Thoracic aorta (tissue), 2 donors: ENCODE measurements at regions not wholly inside any gene's neighbourhood (a gene's known extent, or its start where the extent isn't known, plus 50 kb on each side); places are given as distances from the start of the nearest gene placed in this dataset.
"Not testable (repeated sequence)": the region's sequence is repeated elsewhere in the genome, so short reads cannot be mapped to it uniquely, and the experiment has no call there.

Experiments
- ATAC-seq: fragments of 150-250 bp; one replicate; pipeline ENCODE4 v1.8.0; 2017; ENCODE audit warnings: low read depth; ENCODE audit not compliant: insufficient number of reproducible peaks, low FRiP score
- DNase-seq: peaks from one replicate; pipeline ENCODE4 v3.0.0-alpha.2; 2020; ENCODE audit warnings: low spot score
- H3K27ac ChIP-seq, 2 donors: fragments of 200-600 bp; sonication (generic); 1 replicate in 1 of 2; 2 replicates in 1 of 2; pipeline ENCODE4 v1.5.1; 2016; ENCODE audit warnings: mild to moderate bottlenecking in 2 of 2, moderate library complexity in 2 of 2
- H3K27me3 ChIP-seq: fragments of 200-600 bp; sonication (generic); replicated peaks from 2 replicates; pipeline ENCODE4 v1.6.0; 2016; ENCODE audit warnings: mild to moderate bottlenecking; ENCODE audit not compliant: insufficient read depth
- H3K36me3 ChIP-seq: fragments of 200-600 bp; sonication (generic); one replicate; pipeline ENCODE4 v1.5.1; 2016
- H3K4me1 ChIP-seq, 2 donors: fragments of 200-600 bp; sonication (generic); 1 replicate in 1 of 2; 2 replicates in 1 of 2; pipeline versions ENCODE4 v1.5.1 to v1.6.0; 2016; ENCODE audit warnings: low read depth in 2 of 2, mild to moderate bottlenecking in 1 of 2; ENCODE audit not compliant: control insufficient read depth in 1 of 2
- H3K4me3 ChIP-seq: fragments of 200-600 bp; sonication (generic); 2 replicates; pipeline ENCODE4 v1.5.1; 2016; ENCODE audit warnings: mild to moderate bottlenecking
- H3K9me3 ChIP-seq: fragments of 200-600 bp; sonication (generic); 2 replicates; pipeline ENCODE4 v1.5.1; 2016
- CTCF ChIP-seq: fragments of 200-600 bp; sonication (generic); IDR thresholded peaks from one replicate; pipeline ENCODE4 v1.5.1; 2019; ENCODE audit warnings: antibody characterized with exemption

DNA sequence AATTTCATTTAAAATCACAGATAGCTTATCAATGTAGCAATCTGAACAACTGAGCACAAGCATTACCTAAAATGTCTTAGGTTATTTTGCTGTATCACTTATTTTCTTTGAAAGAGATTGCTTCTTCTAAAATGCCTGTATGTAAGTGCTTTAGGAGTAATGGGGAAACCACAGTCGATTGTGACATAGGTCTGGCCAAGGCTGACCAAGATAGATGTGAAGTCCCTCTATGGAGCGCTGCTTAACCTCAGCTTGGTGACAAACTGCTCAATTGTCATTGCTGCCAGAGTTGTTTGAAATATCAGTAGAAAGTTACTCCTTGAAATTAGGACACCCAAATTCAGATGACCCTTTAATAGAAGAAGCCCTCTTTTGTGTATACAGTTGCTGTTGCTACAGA is 401.9 kb upstream of the NDST4 start:
- H3K36me3 ChIP-seq = no peaks in the 10 kb centered on the region
- DNase-seq (no peak), ATAC-seq (no peak)
- TF ChIP-seq CTCF = no peak
- no peaks in the 10 kb centered on the region for H3K27me3 ChIP-seq
- H3K4me3 ChIP-seq = no peak overlapping the region
- H3K27ac ChIP-seq = no peak overlapping the region
- H3K9me3 ChIP-seq = no peaks in the 10 kb centered on the region
- no peaks in the 10 kb centered on the region for H3K4me1 ChIP-seq

GRCh38 chr4:115514675-115515074 is 401.3 kb upstream of the NDST4 start:
- ATAC-seq (no peak), DNase-seq (no peak)
- Histone ChIP-seq H3K27me3 (no peaks in the 10 kb centered on the region), H3K36me3 (no peaks in the 10 kb centered on the region), H3K4me3 (no peak overlapping the region), H3K27ac (no peak overlapping the region), H3K4me1 (no peaks in the 10 kb centered on the region), H3K9me3 (no peaks in the 10 kb centered on the region)
- no peak for TF ChIP-seq CTCF

- no peaks in the 10 kb centered on the region for H3K4me1 ChIP-seq
- no peaks in the 10 kb centered on the region for H3K9me3 ChIP-seq
- DNase-seq = no peak
- ATAC-seq = no peak
- H3K36me3 ChIP-seq = no peaks in the 10 kb centered on the region
- TF ChIP-seq CTCF = no peak
- no peaks in the 10 kb centered on the region for H3K27me3 ChIP-seq
- H3K27ac ChIP-seq = no peak overlapping the region
- H3K4me3 ChIP-seq = no peak overlapping the region
Observed at GRCh38 chr4:115505326-115505725, 391.9 kb upstream of the NDST4 start.

DNA sequence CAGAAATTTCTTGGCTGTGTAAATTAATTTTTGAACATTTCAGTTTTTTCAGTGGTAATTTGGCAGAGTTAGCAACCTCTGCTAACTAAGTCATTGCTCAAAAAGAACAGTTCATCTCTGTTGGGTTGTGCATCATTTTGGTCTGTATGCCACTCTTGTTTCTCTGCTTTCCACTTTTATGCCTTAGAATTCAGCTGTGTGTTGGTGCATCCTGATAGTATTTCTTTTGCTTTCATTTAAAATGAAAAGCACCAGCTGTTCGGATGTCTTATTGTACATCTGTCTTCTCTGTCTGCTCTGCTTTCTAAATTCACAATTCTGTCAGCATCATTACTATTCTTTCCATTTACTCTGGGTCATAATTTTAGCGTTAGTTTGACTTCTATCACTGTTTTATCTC is 388.2 kb upstream of the NDST4 start:
- DNase-seq = no peak
- Histone ChIP-seq H3K9me3 (no peaks in the 10 kb centered on the region), H3K4me1 (no peaks in the 10 kb centered on the region), H3K36me3 (no peaks in the 10 kb centered on the region), H3K27ac (no peak overlapping the region), H3K4me3 (no peak overlapping the region), H3K27me3 (no peaks in the 10 kb centered on the region)
- TF ChIP-seq CTCF = no peak
- ATAC-seq = no peak

DNA sequence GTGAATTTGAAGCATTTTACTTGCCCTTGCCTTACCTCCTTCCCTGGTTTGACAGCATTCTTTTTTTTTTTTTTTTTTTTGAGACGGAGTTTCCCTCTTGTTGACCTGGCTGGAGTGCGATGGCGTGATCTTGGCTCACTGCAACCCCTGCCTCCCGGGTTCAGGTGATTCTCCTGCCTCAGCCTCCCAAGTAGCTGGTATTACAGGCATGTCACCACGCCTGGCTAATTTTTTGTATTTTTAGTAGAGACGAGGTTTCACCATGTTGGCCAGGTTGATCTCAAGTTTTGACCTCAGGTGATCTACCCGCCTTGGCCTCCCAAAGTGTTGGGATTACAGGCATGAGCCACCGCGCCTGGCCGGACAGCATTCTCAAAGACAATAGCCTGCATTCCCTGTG is 380.4 kb upstream of the NDST4 start:
- H3K36me3 ChIP-seq, H3K27me3 ChIP-seq, ATAC-seq, H3K4me3 ChIP-seq, DNase-seq, H3K9me3 ChIP-seq, H3K27ac ChIP-seq, H3K4me1 ChIP-seq: not testable (repeated sequence)

DNA sequence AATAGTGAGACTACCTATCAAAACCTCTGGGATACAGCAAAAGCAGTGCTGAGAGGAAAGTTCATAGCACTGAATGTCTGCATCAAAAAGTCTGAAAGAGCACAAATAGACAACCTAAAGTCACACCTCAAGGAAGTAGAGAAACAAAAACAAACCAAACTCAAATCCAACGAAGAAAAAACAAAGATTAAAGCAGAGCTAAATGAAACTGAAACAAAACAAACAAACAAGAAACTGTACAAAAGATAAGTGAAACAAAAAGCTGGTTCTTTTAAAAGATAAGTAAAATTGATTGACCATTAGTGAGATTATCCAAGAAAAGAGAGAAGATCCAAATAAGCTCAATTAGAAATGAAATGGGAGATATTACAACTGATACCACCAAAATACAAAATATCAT is 378.3 kb upstream of the NDST4 start:
- Histone ChIP-seq H3K36me3 (no peaks in the 10 kb centered on the region), H3K27ac (no peak overlapping the region), H3K27me3 (no peaks in the 10 kb centered on the region), H3K4me1 (no peaks in the 10 kb centered on the region), H3K4me3 (no peak overlapping the region), H3K9me3 (peaks cover 3% of the 10 kb centered on the region)
- ATAC-seq (no peak), DNase-seq (no peak)
- no peak for TF ChIP-seq CTCF
